Loucy (cell line): ENCODE measurements at regions not wholly inside any gene's neighbourhood (a gene's known extent, or its start where the extent isn't known, plus 50 kb on each side); places are given as distances from the start of the nearest gene placed in this dataset.

ENCODE experiments used
- CTCF ChIP-seq: fragments of 200-600 bp; sonication (generic); conservative IDR thresholded peaks from 2 replicates; pipeline ENCODE4 v1.5.1; 2014; ENCODE audit warnings: mild to moderate bottlenecking, antibody characterized with exemption, low read length
- EZH2phosphoT487 ChIP-seq: fragments of 200-600 bp; IDR thresholded peaks from 2 replicates; pipeline ENCODE4 v1.6.1; 2018; ENCODE audit warnings: antibody characterized with exemption, mild to moderate bottlenecking, moderate library complexity, borderline replicate concordance

- TF ChIP-seq CTCF (no peak), EZH2phosphoT487 (no peak)
These were observed 228.4 kb upstream of the CDH4 start for GRCh38 chr20:61023612-61024011.
